HFF-Myc (cell line): ENCODE measurements at regions not wholly inside any gene's neighbourhood (a gene's known extent, or its start where the extent isn't known, plus 50 kb on each side); places are given as distances from the start of the nearest gene placed in this dataset.

Source experiments
- DNase-seq: peaks from one replicate; pipeline ENCODE4 v3.0.0-alpha.2; 2011; ENCODE audit warnings: low read depth; ENCODE audit errors: extremely low read depth
- H3K4me3 ChIP-seq: replicated peaks from 2 replicates; pipeline ENCODE4 v1.5.1; 2011; ENCODE audit warnings: low read depth, mild to moderate bottlenecking, control low read depth, low read length
- CTCF ChIP-seq: IDR thresholded peaks from 2 replicates; pipeline ENCODE4 v1.5.1; 2012; ENCODE audit warnings: mild to moderate bottlenecking, low read depth, low read length, control low read depth; ENCODE audit errors: missing control alignments

GRCh38 chr9:105114318-105114717, 130.1 kb upstream of the SLC44A1 start:
- TF ChIP-seq CTCF: no peak
- no peak overlapping the region for H3K4me3 ChIP-seq
- DNase-seq: no peak

GRCh38 chr9:105114964-105115728, 129.3 kb upstream of the SLC44A1 start:
- peak; percentile 32 for DNase-seq
- no peak overlapping the region for H3K4me3 ChIP-seq
- TF ChIP-seq CTCF: no peak

GRCh38 chr9:105116052-105116868, 128.2 kb upstream of the SLC44A1 start:
- no peak for DNase-seq
- no peak for TF ChIP-seq CTCF
- no peak overlapping the region for H3K4me3 ChIP-seq

GRCh38 chr9:105117234-105117633, 127.2 kb upstream of the SLC44A1 start:
- no peak for DNase-seq
- TF ChIP-seq CTCF: no peak
- H3K4me3 ChIP-seq: no peak overlapping the region

- no peak for DNase-seq
- no peak overlapping the region for H3K4me3 ChIP-seq
- no peak for TF ChIP-seq CTCF
Observed at GRCh38 chr9:105118636-105119035, 125.8 kb upstream of the SLC44A1 start.

GRCh38 chr9:105119156-105119555, 125.3 kb upstream of the SLC44A1 start:
- no peak for TF ChIP-seq CTCF
- DNase-seq: no peak

More at GRCh38 chr9:105119156-105119555, 125.3 kb upstream of the SLC44A1 start:
- H3K4me3 ChIP-seq: no peak overlapping the region
